ENCODE measurements at regions not wholly inside any gene's neighbourhood (a gene's known extent, or its start where the extent isn't known, plus 50 kb on each side); places are given as distances from the start of the nearest gene placed in this dataset.

DNA sequence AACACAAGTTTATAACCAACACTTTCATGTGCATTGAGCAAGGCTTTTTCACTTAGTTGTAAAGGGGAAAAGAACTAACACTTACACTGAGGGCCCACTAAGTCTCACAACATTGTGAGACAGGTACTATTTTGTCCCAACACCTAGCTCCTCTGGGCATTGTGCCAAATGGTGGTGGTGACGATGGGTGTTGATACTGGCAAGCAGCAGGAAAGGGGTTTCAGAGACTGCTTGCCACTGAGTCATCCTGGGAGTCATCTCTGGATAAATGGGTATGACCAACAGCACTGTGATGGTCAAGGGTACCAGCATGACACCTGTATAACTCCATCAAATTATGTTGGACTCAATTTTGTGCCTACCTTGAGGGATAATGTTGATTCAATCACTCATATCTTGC is 138.8 kb upstream of the ITGA6 start (continued):
- TF ChIP-seq ZNF274 (IDR thresholded peaks at IDR 0.05; ENCODE audit: low read depth, low read length) = no peak

DNA sequence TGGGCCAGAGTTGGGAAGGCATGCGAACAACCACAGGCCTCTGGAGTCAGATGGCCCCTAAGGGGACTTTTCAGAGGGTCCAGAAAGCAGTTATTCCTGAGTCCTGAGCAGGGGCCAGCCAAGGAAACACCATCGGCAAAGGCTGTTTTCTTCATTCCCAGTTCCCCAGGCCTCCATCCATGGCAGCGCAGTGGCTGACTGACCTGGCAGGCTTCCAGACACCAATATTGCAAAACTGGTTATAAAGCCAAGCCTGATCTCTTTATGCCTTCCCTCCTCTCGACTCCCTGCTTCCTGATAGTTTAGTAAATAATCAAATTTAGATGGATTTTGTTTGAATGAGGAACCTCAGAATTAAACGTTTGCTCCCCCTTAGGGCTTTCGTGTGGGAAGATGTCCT is 133.4 kb upstream of the ITGA6 start:
- ChIA-PET POLR2A (no interaction called here), CTCF (no interaction called here), RAD21 (ENCODE audit: low non-redundant PET in 1 of 2, low total read pairs in 2 of 2, uncharacterized antibody in 2 of 2, unreplicated experiment in 2 of 2) (no interaction called here)
- H3K27ac ChIP-seq (ENCODE audit: low read depth, low read length) = no peak overlapping the region
- BruUV-seq (replicated peaks) = no TSS peak
- TF ChIP-seq RAD21 (IDR thresholded peaks at IDR 0.05; ENCODE audit: low read depth) (no peak), YY1 (IDR thresholded peaks at IDR 0.05; ENCODE audit: extremely low read depth, insufficient replicate concordance, low read depth, low read length) (no peak), CEBPB (IDR thresholded peaks at IDR 0.05; ENCODE audit: low read depth) (no peak), EZH2phosphoT487 (IDR thresholded peaks at IDR 0.05; ENCODE audit: borderline replicate concordance) (no peak), POLR2AphosphoS5 (IDR thresholded peaks at IDR 0.05; ENCODE audit: low read depth, low read length) (no peak), ELF1 (IDR thresholded peaks at IDR 0.05; ENCODE audit: borderline replicate concordance, low read depth) (no peak), ZNF274 (IDR thresholded peaks at IDR 0.05; ENCODE audit: low read depth, low read length) (no peak), ZFX (IDR thresholded peaks at IDR 0.05) (no peak), EZH2 (IDR thresholded peaks at IDR 0.05) (no peak), SIN3A (IDR thresholded peaks at IDR 0.05; ENCODE audit: low read depth) (no peak), FOSL1 (IDR thresholded peaks at IDR 0.05; ENCODE audit: low read depth) (no peak)
- TF ChIP-seq, protein P1, sequence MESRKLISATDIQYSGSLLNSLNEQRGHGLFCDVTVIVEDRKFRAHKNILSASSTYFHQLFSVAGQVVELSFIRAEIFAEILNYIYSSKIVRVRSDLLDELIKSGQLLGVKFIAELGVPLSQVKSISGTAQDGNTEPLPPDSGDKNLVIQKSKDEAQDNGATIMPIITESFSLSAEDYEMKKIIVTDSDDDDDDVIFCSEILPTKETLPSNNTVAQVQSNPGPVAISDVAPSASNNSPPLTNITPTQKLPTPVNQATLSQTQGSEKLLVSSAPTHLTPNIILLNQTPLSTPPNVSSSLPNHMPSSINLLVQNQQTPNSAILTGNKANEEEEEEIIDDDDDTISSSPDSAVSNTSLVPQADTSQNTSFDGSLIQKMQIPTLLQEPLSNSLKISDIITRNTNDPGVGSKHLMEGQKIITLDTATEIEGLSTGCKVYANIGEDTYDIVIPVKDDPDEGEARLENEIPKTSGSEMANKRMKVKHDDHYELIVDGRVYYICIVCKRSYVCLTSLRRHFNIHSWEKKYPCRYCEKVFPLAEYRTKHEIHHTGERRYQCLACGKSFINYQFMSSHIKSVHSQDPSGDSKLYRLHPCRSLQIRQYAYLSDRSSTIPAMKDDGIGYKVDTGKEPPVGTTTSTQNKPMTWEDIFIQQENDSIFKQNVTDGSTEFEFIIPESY (IDR thresholded peaks at IDR 0.05; ENCODE audit: extremely low read depth, insufficient replicate concordance, low read length) = no peak
- TF ChIP-seq, protein P2, sequence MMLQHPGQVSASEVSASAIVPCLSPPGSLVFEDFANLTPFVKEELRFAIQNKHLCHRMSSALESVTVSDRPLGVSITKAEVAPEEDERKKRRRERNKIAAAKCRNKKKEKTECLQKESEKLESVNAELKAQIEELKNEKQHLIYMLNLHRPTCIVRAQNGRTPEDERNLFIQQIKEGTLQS (IDR thresholded peaks at IDR 0.05) = no peak
- TF ChIP-seq, protein P3, sequence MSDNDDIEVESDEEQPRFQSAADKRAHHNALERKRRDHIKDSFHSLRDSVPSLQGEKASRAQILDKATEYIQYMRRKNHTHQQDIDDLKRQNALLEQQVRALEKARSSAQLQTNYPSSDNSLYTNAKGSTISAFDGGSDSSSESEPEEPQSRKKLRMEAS (IDR thresholded peaks at IDR 0.05) = no peak
- no peak overlapping the region for H3K9ac ChIP-seq (ENCODE audit: low read length)
- H3K36me3 ChIP-seq (ENCODE audit: control insufficient read depth in 1 of 2, insufficient read depth in 2 of 2, low read length in 2 of 2) = no peaks in the 10 kb centered on the region
- intact Hi-C loops (cut with micrococcal nuclease) = no loop called here
- peaks cover 0 to under 1% of the 10 kb centered on the region in 2 experiments; a peak in 2 of 4 replicates for H3K4me1 ChIP-seq (ENCODE audit: control insufficient read depth in 1 of 2, insufficient read depth in 2 of 2, low read length in 2 of 2)
- H3K27me3 ChIP-seq (ENCODE audit: insufficient read depth, low read length) = no peaks in the 10 kb centered on the region
- H3K9me2 ChIP-seq (ENCODE audit: insufficient read depth) = no peaks in the 10 kb centered on the region
- DNase-seq (ENCODE audit: low read depth, low spot score) = no peak
- no peak for ATAC-seq
- no peak overlapping the region for H3K4me3 ChIP-seq (replicated peaks in 1 of 2; ENCODE audit: low read depth in 1 of 2, low read length in 2 of 2)
- H3K9me3 ChIP-seq (ENCODE audit: control insufficient read depth in 1 of 2, insufficient read depth in 1 of 2, low read depth in 1 of 2, low read length in 2 of 2) = no peaks in the 10 kb centered on the region
- no peak overlapping the region for H3K4me2 ChIP-seq (ENCODE audit: low read length)
- H4K20me1 ChIP-seq (ENCODE audit: insufficient read depth) = no peaks in the 10 kb centered on the region
- H2AFZ ChIP-seq (ENCODE audit: low read depth, low read length, poor library complexity, severe bottlenecking) = no peak overlapping the region
- no peaks in the 10 kb centered on the region for H3K79me2 ChIP-seq (ENCODE audit: insufficient read depth, low read length)

Data from HCT116 (cell line).